GM18499 (cell line): ENCODE measurements at regions not wholly inside any gene's neighbourhood (a gene's known extent, or its start where the extent isn't known, plus 50 kb on each side); places are given as distances from the start of the nearest gene placed in this dataset.

Experiments
- ATAC-seq: cut with Tn5 transposase; IDR thresholded peaks from one replicate; pipeline ENCODE4 v1.9.1; 2021; ENCODE audit warnings: moderate number of reproducible peaks; ENCODE audit not compliant: insufficient read depth, unreplicated experiment

DNA sequence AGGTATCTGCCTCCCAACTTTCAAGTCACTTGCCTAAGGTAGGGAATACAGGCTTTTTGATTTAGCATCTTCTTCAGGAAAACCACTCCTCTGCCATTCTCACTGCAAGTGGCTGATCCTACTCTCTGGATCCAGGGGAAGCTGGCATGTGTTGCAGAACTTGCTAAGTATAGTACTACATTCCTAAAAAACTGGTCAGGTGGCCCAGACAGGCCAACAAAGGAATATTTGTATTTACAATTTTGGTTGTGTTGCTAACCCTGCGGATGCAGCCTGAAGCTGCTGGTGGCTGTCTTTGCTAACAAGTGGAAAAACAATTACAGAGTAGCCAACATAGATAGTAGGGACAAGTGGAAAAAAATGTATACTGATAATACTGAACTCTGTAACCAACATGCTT is 222.5 kb upstream of the STARD13 start:
- no peak for ATAC-seq

DNA sequence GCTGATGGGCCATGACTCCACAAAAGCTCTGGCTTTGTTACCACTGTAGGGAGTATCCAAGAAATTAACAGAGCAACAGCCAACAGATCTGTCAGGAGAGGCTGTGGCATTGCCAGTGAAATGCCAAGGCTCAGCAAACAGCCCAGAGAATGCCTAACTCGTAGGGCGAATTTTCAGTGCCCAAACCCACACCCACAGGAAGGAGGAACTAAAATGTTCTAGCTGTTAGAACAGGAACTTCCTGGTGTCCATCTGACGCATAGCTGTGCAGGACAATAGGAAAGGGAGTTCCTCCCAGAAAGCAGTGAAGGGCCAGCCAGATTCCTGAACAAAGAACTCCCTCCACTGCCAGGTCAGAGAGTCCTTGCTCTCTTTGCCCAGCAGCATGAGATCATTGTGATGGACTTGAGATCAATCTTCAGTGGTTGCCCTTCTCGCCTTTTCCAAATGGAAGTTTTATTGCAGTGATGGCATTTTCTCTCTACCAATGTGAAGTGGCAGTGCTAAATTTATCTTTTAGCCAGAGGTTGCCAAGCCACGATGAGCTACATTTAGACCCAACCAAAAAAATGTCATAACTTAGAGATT is 224.2 kb upstream of the STARD13 start:
- no peak for ATAC-seq

DNA sequence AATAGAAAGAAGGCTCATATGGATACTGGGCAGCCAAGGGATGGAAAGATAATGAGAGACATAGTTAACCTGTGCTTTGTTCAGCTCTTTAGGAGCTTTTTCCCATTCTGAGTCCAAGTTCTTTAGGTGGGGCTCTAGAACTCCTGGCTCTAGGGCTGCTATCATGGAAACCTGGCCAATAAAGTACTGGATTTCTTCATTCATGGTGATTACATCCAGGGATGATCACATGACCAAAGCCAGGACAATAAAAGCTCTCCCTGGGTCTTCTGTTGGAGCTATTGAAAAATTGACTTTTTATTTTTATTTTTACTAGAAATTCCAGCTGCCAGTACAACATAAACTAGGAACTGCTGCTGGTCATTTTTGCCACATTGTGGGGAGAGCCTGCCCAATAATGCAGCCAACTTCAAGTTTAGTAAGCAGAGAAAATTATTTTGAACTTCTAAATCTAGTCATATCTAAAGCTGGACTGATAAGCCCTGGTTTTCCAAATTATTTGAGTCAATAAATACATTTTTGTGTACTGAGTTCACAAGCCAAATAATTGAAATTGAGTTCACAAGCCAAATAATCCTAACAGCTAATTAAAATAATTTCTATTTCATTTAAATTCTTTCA is 224.9 kb upstream of the STARD13 start:
- ATAC-seq: no peak

DNA sequence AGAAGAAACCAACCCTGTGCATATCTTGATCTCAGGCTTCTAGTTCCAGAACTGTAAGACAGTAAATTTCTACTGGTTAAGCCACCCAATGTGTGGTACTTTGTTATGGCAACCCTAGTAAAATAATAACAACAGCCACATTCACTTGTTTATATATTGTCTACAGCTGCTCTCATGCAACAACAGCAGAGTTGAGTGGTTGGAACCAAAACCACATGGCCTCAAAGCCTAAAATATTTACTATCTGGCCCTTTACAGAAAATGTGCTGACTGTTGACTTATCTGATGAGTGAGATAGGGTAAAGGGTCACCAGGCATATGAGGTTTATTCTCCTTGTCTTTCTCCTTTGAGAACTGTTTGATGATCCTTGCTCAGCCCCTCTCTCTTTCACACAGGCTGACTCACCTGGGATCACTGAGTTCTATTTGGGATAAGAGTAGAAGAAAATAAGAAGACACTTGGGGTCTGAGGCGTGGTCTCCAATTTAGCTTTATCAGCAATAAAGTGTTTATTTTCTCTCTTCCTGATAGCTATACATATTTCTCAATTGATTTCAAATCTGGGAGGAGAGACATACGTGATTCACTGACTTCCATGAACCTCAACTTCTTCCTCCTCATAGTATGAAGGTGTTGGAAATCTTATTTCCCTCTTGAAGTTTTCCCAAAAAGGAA is 227.5 kb upstream of the STARD13 start:
- no peak for ATAC-seq

DNA sequence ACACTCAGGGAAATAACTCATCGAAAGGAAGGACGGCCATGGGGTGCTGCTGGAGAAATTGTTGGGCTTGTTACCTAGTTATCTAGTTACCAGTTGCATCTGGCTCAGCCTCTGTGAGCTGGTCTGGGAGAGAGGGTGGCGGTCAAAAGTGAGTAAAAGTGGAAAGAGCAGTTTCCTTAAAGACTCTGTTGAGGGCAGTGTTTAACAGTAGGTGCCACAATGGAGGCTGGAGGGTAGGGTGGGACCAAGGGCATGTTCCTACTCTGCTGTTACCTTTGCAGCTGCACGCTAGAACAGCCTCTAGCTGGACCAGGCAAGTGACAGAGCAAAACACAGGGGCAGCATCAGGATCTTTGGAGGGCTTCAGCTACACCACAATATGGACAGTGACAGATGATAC is 228.8 kb upstream of the STARD13 start:
- no peak for ATAC-seq

DNA sequence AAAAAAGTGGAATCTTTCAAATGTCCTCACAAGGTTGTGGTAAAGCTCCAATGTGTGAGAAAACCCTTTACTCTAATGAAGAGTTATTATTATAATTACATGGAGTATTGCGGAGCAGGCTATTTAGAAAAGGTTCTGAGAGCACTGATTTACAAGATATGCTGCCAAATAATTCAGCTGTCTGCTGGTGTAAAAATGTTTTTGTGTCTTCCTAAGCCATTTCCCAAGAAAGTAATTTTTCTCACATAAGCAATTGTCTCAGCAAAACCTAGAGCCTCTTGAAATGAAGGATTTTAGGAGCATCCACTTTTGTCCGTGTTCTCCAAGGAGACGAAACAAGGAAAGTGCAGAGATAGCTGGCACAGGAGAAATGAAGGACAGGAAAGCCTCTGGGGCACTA is 229.6 kb upstream of the STARD13 start:
- ATAC-seq: no peak

DNA sequence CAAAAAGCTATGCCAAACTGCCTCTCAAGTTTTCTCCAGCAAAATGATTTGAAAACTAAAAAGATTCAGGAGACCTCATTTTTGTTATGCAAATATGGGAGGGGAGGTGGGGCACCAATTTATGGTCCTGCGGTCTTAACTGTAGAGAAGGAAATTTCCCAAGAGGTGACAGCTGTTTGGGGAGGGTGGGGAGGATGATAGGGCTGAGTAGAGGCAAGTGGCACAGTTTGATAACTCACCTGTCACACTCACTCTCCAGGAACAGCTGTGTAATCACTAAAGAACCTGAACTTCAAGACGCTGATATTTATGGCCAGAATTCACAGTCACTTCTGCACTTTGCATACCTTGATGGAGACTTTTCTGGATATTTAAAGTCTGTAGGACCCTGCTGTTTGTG is 232.9 kb upstream of the STARD13 start:
- no peak for ATAC-seq

DNA sequence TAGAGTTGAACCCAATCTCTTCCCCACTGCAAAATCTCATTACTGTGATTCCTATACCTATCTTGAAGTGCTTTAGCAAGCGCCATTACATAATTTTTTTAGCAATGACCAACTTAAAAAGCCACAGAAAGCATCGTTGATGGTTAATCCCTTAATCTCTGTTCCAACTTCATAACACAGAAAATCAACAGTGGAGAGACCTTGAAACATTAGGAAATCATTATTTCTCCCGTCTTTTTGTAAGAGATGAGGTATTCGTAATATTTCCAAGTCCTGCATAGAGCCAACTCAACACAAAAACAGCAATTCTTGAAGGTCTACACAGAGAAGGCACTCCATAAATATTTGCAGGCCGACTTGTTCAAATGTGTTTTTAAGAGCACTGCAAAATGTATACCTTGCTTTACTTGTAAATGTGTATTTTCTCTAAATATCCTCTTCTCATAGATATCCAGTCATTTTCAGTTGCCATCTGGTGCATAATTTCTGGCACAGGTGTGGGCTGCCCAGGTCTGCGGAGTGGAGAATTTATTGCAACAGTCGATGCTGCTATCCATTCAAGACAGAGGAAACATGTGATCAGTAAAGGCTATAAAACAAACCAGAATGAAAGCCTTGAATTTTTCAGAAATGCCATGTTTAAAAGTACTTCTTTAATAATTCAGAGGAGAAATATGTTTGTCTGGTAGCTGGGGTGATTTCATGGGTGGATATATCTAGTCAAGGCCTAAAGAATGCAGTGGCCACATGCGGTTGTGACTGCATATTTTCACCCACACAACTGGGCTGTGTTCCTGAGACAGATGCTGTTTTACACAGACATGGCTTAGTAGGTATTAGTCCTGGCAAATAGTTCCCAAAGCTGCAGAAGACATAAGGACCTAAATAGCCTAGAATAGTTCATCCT is 234.3 kb upstream of the STARD13 start:
- ATAC-seq: no peak

DNA sequence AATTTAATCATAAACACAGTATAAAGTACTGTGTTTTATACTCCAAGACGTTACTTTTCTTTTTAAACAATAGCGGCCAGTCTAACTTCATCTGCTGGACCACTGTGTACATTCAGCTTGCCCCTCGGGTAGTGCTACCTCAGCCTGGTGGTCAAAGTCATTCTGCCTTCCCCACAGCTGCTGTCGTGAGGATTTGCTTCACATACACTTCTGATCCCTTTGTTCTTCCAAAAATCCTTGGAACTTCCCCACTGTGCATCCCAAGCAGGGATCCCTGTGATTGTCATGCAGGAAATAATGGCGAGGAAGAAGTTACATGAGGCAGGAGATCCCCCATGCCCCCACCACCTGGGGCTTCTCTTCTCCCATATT is 234.9 kb upstream of the STARD13 start:
- no peak for ATAC-seq

DNA sequence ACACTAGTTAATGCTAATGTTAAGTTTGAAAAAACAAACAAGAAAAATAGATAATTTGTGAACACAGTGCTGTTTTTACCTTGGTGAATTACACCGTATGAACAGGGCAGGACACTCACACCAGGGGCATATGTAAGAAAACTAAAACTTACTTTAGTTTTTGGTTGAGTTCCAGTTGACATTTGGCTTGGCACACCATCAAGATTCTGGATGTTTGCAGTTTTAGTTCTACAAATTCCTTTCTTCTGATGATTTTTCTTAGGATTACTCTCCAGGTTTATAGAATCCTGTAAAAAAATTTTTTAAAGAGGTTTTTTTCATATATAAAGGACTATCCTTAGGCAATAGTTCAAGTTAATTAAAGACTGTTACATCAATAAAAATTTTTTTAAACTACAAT is 238.5 kb upstream of the STARD13 start:
- ATAC-seq: no peak

DNA sequence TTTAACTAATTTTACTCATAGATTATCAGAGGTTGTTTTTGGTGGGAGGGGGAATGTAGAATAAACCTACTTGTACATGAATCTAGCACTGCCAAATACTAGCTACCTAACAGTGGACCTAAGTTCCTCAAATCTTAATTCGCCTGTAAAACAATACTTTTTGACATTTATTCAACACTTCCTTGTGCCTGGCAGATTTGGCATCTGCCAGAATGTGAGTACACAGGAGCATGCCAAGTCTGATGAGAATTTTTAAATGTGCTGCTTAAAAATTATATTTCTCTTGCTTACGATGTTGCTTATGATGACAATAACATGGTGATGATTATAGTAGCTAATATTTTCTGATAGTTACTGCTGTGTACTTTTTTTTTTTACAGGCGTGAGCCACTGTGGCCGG is 240.2 kb upstream of the STARD13 start:
- ATAC-seq: no peak

DNA sequence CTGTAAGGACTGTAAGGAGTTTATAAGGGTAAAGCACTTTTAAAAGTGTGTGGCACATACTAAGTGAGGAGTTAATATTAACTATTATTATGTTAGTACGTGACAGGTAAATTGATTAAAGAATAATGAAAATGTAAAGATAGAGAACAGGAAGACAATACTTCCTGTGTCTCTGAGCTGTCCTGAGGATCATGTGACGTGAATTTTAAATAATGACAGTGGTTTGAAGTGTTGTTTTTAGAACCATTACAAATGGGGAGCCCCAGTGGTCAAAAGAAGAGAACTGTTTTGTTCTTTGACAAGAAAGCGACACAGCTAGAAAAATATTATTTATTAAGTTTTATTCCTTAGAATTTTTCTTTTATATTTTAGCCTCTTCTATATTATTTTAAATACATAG is 241.2 kb upstream of the STARD13 start:
- ATAC-seq: no peak

DNA sequence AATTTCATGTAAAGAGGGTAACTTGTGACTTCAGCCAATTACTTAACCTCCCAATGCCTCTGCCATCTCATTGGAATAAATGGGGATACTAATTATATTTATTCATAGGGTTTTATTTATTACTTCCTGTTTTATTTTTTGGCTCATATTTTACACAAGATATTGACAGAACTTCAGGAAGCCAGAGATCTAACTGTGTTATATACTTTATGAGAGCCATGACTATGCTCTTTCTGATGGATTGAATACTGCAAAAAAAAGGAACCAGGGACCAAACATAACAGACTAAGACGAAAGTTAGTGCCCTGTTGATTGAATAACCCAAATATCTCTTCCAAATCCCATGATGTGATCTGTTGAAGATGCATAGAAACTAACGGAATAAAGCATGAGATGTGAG is 243.3 kb upstream of the STARD13 start:
- no peak for ATAC-seq

DNA sequence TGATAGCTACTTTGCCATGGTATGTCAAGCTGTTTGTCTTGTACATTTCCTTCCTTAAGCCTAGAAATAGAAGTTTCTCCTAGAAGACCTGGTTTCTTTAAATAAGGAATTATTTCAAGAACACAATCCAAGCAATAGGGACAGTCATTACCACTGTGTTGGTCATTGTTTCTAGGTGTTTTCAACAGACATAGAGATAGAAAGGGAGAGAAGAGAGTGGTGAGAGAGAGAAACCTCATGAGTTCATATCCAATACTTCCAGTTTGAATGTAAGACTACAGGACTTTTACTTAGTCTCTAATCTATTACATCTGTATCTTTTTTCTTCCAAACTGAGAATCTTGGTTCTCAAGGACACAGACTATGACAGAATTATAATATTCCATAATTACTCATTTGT is 245.9 kb upstream of the STARD13 start:
- ATAC-seq: no peak

DNA sequence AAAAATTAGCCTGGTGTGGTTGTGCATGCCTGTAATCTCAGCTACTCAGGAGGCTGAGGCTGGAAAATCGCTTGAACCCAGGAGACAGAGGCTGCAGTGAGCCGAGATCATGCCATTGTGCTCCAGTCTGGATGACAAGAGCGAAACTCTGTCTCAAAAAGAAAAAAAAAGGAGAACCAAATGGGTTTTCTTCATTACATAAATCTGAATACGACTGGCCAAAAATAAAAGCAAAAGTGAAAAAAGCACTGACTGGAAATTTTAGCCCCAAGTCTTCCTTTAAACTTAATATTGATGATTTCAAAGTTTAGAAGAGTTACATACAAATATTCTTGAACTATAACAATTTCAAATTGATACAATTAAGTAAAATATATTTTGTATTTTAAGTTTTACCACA is 249.5 kb upstream of the STARD13 start:
- no peak for ATAC-seq

DNA sequence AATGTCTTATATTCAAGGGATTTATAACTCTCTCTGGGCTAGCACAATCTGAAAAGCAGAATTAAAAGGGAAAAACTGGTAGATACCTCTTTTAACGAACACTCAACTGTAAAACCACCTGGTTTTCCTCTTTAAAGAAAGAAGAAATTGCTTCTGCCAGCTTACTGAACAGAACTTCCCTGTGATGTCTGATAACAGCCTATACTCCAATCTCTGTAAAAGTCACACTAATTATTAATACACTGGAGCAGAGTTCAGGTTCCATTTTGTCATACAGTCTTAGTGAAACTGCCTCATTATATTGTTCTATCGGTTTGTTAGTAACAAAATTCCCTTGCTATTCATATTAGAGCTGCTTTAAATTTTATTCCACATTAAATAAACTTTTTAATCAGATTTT is 251.0 kb upstream of the STARD13 start:
- no peak for ATAC-seq

DNA sequence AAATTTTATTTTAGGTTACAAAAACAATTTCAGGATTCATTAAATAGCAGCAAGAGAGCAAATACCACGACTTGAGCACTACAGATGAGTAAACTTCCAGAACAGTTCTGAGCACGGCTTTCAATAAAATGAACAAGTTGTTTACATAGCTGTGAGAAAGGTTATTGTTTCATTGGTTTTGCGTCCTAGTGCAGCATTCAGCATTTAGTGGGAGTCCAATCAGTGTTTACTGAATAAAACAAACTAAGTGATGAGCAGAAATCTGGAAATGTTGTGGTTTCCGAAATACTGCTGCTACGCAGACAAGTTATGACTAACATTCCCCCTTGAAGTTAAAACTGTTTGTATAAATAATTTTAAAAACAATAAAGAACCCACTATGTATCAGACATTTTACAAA is 251.5 kb upstream of the STARD13 start:
- no peak for ATAC-seq

DNA sequence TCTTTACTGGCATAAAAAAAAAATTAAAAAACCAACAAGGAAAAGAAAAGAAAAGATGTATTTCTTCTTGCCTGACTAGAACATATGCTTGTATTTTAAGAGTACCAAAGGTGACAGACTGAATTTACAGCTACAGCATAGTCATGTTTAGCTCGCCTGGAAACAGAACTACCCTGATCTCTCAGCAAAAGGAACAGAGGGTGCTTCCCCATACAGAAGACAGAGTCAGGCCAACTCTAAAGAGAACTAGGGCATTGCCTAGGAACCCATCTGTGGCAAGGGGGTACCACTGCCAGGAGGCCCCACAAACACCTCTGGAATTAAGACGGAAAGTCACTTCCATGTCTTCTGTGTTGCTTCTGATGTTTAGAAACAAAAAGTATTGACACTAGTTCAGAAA is 252.1 kb upstream of the STARD13 start:
- no peak for ATAC-seq

DNA sequence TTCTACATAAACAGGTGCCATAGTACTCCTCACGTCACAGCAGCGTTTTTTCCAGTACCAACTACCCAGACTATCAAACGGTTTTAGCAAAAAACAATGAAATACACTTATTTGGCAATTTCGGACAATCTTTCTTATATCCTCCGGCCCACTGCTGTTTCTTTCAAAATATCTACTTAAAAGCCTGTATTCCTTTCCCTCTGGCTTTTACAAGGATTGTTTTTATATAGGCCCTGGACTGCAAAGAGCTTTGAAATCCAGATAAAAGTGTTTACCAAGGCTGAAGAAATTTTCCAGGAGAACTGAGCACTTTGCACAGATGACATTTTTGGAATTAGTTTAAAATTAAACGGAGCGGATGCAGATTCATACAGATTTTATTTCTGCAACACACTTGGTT is 255.9 kb upstream of the STARD13 start:
- no peak for ATAC-seq

DNA sequence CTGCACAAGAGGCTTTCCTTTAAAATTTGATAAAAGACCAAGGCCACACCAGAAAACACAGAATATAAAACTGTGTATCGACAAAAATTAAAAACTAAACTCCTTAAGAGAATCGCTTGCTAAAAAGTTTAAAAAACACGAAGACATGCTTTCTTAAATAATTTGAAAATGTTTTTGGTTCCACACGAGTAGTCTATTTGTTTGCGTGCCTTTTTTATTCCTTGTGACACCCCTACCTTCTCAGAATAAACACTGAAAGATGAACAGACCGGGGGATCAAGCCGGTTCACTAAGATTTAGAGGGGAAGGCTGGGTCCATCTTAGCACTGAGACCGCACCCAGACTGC is 256.4 kb upstream of the STARD13 start:
- no peak for ATAC-seq
